GM13977 (cell line): ENCODE measurements at regions not wholly inside any gene's neighbourhood (a gene's known extent, or its start where the extent isn't known, plus 50 kb on each side); places are given as distances from the start of the nearest gene placed in this dataset.
"Not testable (repeated sequence)": the region's sequence is repeated elsewhere in the genome, so short reads cannot be mapped to it uniquely, and the experiment has no call there.

Experiments used
- DNase-seq: peaks from one replicate; pipeline ENCODE4 v3.0.0; 2012; ENCODE audit warnings: low spot score
- in situ Hi-C: fragments of 300-500 bp; cut with MboI; formaldehyde crosslinking; loops from one replicate; pipeline ENCODE4 v1.12.0; 2022; ENCODE audit warnings: low sequenced_read_pairs, low pct_unique_long_range_greater_than_20kb, mixed read lengths, inconsistent platforms; ENCODE audit not compliant: unreplicated experiment
- TF ChIP-seq, protein P1 (sequence below): IDR thresholded peaks from 2 replicates; pipeline ENCODE4 v1.5.1; 2012; ENCODE audit warnings: mild to moderate bottlenecking, control low read depth; ENCODE audit not compliant: insufficient read depth; ENCODE audit errors: extremely low read depth, missing control alignments

DNA sequence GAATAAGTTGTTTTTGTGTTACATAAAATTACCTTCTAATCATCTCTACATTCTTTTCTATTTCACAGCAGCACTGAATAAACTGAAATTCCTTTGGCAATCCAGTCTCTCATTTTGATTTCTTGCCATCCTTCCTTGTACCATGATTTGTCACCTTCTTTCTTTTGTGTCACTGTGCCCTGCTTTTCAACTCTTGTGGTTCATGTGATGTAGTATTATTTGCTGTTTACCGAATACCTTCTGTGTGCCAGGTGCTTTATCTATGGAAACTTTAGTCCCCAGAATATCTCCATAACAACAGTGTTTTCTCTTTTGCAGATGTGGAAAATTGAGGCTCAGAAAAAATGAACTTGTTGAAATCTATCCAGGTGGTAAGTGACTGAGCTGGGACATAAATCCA, 220.3 kb downstream of the STK31 start:
- no peak for DNase-seq
- TF ChIP-seq, protein P1, sequence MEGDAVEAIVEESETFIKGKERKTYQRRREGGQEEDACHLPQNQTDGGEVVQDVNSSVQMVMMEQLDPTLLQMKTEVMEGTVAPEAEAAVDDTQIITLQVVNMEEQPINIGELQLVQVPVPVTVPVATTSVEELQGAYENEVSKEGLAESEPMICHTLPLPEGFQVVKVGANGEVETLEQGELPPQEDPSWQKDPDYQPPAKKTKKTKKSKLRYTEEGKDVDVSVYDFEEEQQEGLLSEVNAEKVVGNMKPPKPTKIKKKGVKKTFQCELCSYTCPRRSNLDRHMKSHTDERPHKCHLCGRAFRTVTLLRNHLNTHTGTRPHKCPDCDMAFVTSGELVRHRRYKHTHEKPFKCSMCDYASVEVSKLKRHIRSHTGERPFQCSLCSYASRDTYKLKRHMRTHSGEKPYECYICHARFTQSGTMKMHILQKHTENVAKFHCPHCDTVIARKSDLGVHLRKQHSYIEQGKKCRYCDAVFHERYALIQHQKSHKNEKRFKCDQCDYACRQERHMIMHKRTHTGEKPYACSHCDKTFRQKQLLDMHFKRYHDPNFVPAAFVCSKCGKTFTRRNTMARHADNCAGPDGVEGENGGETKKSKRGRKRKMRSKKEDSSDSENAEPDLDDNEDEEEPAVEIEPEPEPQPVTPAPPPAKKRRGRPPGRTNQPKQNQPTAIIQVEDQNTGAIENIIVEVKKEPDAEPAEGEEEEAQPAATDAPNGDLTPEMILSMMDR: no peak
- in situ Hi-C loops: no loop called here

DNA sequence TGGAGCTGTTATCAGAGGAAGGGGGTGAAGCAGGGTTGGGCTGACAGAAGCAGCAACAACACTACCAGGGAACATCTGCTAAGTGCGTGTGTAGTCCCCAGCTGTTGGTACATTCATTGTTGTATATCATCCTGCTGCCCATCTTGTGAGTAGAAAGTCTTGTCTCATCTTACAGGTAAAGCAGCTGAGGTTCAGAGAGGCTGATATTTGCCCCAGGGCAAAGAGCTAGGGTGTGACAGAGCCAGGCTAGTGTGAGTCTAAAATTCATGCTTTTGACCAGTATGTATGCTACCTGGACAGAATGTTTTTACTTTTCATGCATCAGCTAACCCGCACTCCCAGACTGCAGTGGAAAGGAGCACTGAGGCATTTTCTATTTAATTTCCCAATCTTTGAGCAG, 221.6 kb downstream of the STK31 start:
- TF ChIP-seq, protein P1: no peak
- DNase-seq: no peak
- in situ Hi-C loops: no loop called here

GRCh38 chr7:23938215-23938614, 228.2 kb downstream of the STK31 start:
- no peak for DNase-seq
- TF ChIP-seq, protein P1: no peak
- in situ Hi-C loops: no loop called here

DNA sequence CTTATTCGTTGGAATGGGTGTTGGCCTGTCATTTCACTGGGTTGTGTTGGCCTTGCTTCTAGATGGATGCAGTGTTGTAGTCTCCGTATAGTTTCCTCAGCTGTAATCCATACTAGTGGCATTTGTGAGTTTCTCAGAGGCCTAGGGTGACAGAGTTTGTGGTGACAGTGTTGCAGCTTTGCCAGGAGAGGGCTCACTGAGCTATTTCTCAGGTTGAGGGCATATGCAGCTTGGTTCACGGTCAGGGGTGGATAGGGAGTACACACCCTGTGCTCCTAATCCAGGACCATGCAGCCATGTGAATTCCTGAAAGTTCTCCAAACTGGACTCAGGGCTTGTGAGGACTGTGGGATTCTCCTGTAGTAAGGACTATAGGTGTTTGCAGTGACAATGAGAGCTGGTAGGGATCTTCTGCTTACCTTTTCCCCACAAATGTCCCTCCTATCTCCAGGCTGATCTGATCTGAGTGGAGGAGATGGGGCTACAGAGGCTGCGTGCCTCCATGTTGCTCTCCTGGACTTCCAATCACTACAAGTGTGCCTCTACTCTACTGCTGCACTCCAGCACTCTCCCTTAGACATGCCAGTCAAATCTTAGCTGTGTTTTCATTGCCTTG, 229.0 kb downstream of the STK31 start:
- in situ Hi-C loops: no loop called here
- peak; percentile 28 for DNase-seq
- TF ChIP-seq, protein P1: peak; percentile 59

- DNase-seq, in situ Hi-C loops: not testable (repeated sequence)
Observed at GRCh38 chr7:23939747-23940146, 229.7 kb downstream of the STK31 start.

GRCh38 chr7:23941551-23941950, 231.5 kb downstream of the STK31 start:
- no peak for DNase-seq
- TF ChIP-seq, protein P1: no peak
- in situ Hi-C loops: no loop called here

GRCh38 chr7:23942032-23942431, 232.0 kb downstream of the STK31 start:
- in situ Hi-C loops: no loop called here
- TF ChIP-seq, protein P1: no peak
- no peak for DNase-seq
